ENCODE measurements at regions not wholly inside any gene's neighbourhood (a gene's known extent, or its start where the extent isn't known, plus 50 kb on each side); places are given as distances from the start of the nearest gene placed in this dataset.

GRCh38 chr9:91065231-91066041 lies 263.8 kb downstream of the SYK start:
- no peak for DNase-seq (ENCODE audit: extremely low spot score)
- no peaks in the 10 kb centered on the region for H3K36me3 ChIP-seq (ENCODE audit: insufficient read depth)
- no peaks in the 10 kb centered on the region for H3K4me1 ChIP-seq (ENCODE audit: insufficient read depth)
- H3K27ac ChIP-seq (ENCODE audit: low read depth): no peak overlapping the region
- H3K4me3 ChIP-seq (ENCODE audit: low read depth, low read length): no peak overlapping the region
- 91% methylated on average over 5 of the region's 5 CpGs for WGBS

GRCh38 chr9:91066042-91066415 lies 264.4 kb downstream of the SYK start:
- H3K4me3 ChIP-seq (ENCODE audit: low read depth, low read length): no peak overlapping the region
- WGBS: 89% methylated on average over 7 of the region's 7 CpGs
- H3K4me1 ChIP-seq (ENCODE audit: insufficient read depth): no peaks in the 10 kb centered on the region
- no peak for DNase-seq (ENCODE audit: extremely low spot score)
- no peaks in the 10 kb centered on the region for H3K36me3 ChIP-seq (ENCODE audit: insufficient read depth)
- H3K27ac ChIP-seq (ENCODE audit: low read depth): no peak overlapping the region

- no peak for DNase-seq (ENCODE audit: extremely low spot score)
- no peak overlapping the region for H3K27ac ChIP-seq (ENCODE audit: low read depth)
- WGBS: 96% methylated on average over 4 of the region's 4 CpGs
Measured at GRCh38 chr9:91066856-91067255, 265.2 kb downstream of the SYK start.

GRCh38 chr9:91067306-91067860 lies 265.8 kb downstream of the SYK start:
- H3K4me3 ChIP-seq (ENCODE audit: low read depth, low read length): no peak overlapping the region
- no peak overlapping the region for H3K27ac ChIP-seq (ENCODE audit: low read depth)
- H3K4me1 ChIP-seq (ENCODE audit: insufficient read depth): no peaks in the 10 kb centered on the region
- H3K36me3 ChIP-seq (ENCODE audit: insufficient read depth): no peaks in the 10 kb centered on the region
- WGBS: 91% methylated on average over 4 of the region's 4 CpGs
- DNase-seq (ENCODE audit: extremely low spot score): no peak

More at GRCh38 chr9:91066856-91067255, 265.2 kb downstream of the SYK start:
- no peaks in the 10 kb centered on the region for H3K36me3 ChIP-seq (ENCODE audit: insufficient read depth)
- no peaks in the 10 kb centered on the region for H3K4me1 ChIP-seq (ENCODE audit: insufficient read depth)
- no peak overlapping the region for H3K4me3 ChIP-seq (ENCODE audit: low read depth, low read length)

GRCh38 chr9:91071184-91071990 lies 269.8 kb downstream of the SYK start:
- WGBS: 79% methylated on average over 17 of the region's 17 CpGs
- Histone ChIP-seq H3K4me1 (ENCODE audit: insufficient read depth) (no peaks in the 10 kb centered on the region), H3K27ac (ENCODE audit: low read depth) (no peak overlapping the region), H3K4me3 (ENCODE audit: low read depth, low read length) (no peak overlapping the region), H3K36me3 (ENCODE audit: insufficient read depth) (no peaks in the 10 kb centered on the region)
- no peak for DNase-seq (ENCODE audit: extremely low spot score)

GRCh38 chr9:91073049-91073810 lies 271.6 kb downstream of the SYK start:
- Histone ChIP-seq H3K4me3 (ENCODE audit: low read depth, low read length) (no peak overlapping the region), H3K27ac (ENCODE audit: low read depth) (no peak overlapping the region), H3K36me3 (ENCODE audit: insufficient read depth) (no peaks in the 10 kb centered on the region), H3K4me1 (ENCODE audit: insufficient read depth) (no peaks in the 10 kb centered on the region)
- DNase-seq (ENCODE audit: extremely low spot score): no peak
- 85% methylated on average over 10 of the region's 10 CpGs for WGBS

- Histone ChIP-seq H3K27ac (ENCODE audit: low read depth) (no peak overlapping the region), H3K36me3 (ENCODE audit: insufficient read depth) (no peaks in the 10 kb centered on the region), H3K4me3 (ENCODE audit: low read depth, low read length) (no peak overlapping the region), H3K4me1 (ENCODE audit: insufficient read depth) (no peaks in the 10 kb centered on the region)
- DNase-seq (ENCODE audit: extremely low spot score): no peak
- WGBS: 90% methylated on average over 14 of the region's 14 CpGs
Measured at GRCh38 chr9:91073811-91074771, 272.5 kb downstream of the SYK start.

- WGBS: 92% methylated on average over 13 of the region's 13 CpGs
- Histone ChIP-seq H3K4me1 (ENCODE audit: insufficient read depth) (no peaks in the 10 kb centered on the region), H3K36me3 (ENCODE audit: insufficient read depth) (no peaks in the 10 kb centered on the region), H3K27ac (ENCODE audit: low read depth) (no peak overlapping the region), H3K4me3 (ENCODE audit: low read depth, low read length) (no peak overlapping the region)
- DNase-seq (ENCODE audit: extremely low spot score): no peak
Measured at GRCh38 chr9:91074866-91075265, 273.2 kb downstream of the SYK start.

- H3K27ac ChIP-seq (ENCODE audit: low read depth): no peak overlapping the region
- DNase-seq (ENCODE audit: extremely low spot score): no peak
- 89% methylated on average over 8 of the region's 8 CpGs for WGBS
Measured at GRCh38 chr9:91075279-91075678, 273.7 kb downstream of the SYK start.

GRCh38 chr9:91077624-91078368 lies 276.2 kb downstream of the SYK start:
- H3K4me3 ChIP-seq (ENCODE audit: low read depth, low read length): no peak overlapping the region
- DNase-seq (ENCODE audit: extremely low spot score): no peak
- H3K27ac ChIP-seq (ENCODE audit: low read depth): no peak overlapping the region
- H3K36me3 ChIP-seq (ENCODE audit: insufficient read depth): no peaks in the 10 kb centered on the region
- H3K4me1 ChIP-seq (ENCODE audit: insufficient read depth): no peaks in the 10 kb centered on the region
- 70% methylated on average over 6 of the region's 6 CpGs for WGBS

More at GRCh38 chr9:91075279-91075678, 273.7 kb downstream of the SYK start:
- Histone ChIP-seq H3K4me1 (ENCODE audit: insufficient read depth) (no peaks in the 10 kb centered on the region), H3K4me3 (ENCODE audit: low read depth, low read length) (no peak overlapping the region), H3K36me3 (ENCODE audit: insufficient read depth) (no peaks in the 10 kb centered on the region)

GRCh38 chr9:91078369-91078695 lies 276.7 kb downstream of the SYK start:
- no peak for DNase-seq (ENCODE audit: extremely low spot score)
- H3K27ac ChIP-seq (ENCODE audit: low read depth): no peak overlapping the region
- H3K4me1 ChIP-seq (ENCODE audit: insufficient read depth): no peaks in the 10 kb centered on the region
- H3K4me3 ChIP-seq (ENCODE audit: low read depth, low read length): no peak overlapping the region
- WGBS: 84% methylated on average over 5 of the region's 5 CpGs
- no peaks in the 10 kb centered on the region for H3K36me3 ChIP-seq (ENCODE audit: insufficient read depth)

- H3K27ac ChIP-seq (ENCODE audit: low read depth): no peak overlapping the region
- no peaks in the 10 kb centered on the region for H3K4me1 ChIP-seq (ENCODE audit: insufficient read depth)
- no peak overlapping the region for H3K4me3 ChIP-seq (ENCODE audit: low read depth, low read length)
- H3K36me3 ChIP-seq (ENCODE audit: insufficient read depth): no peaks in the 10 kb centered on the region
- no peak for DNase-seq (ENCODE audit: extremely low spot score)
- 71% methylated on average over 4 of the region's 4 CpGs for WGBS
Measured at GRCh38 chr9:91082731-91083130, 279.0 kb downstream of the AUH start.

All from urinary bladder (tissue), 3 donors.